HG03139 (cell line): ENCODE measurements at regions not wholly inside any gene's neighbourhood (a gene's known extent, or its start where the extent isn't known, plus 50 kb on each side); places are given as distances from the start of the nearest gene placed in this dataset.

ENCODE experiments used
- ATAC-seq: cut with Tn5 transposase; IDR thresholded peaks from one replicate; pipeline ENCODE4 v1.9.1; 2021; ENCODE audit not compliant: unreplicated experiment

- ATAC-seq: no peak
These were observed 137.6 kb upstream of the MAGI2 start for GRCh38 chr7:79590916-79591623.

DNA sequence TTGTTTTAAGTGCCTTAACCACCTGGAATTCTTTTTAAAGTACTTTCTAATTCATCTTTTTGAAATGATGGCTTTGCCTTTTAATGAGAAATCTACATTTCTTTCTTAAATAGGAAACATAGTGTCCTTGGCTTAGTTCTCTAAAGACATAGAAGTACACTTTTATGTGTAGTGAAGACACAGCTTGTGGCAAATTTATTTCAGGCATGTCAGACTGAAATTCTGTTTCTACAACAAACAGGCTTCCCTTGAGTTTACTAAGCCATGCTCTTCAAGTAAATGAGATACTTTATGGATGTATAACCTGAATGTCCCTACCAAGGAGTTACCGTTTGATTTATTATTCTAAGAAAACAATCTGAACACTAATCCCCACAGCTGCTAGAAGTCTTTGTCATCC, 136.9 kb upstream of the MAGI2 start:
- ATAC-seq: no peak

GRCh38 chr7:79570903-79571302, 117.4 kb upstream of the MAGI2 start:
- ATAC-seq: no peak

- no peak for ATAC-seq
These were observed 110.5 kb upstream of the MAGI2 start for GRCh38 chr7:79563821-79564522.

- ATAC-seq: no peak
These were observed 102.1 kb upstream of the MAGI2 start for GRCh38 chr7:79555571-79555970.

GRCh38 chr7:79553811-79554555, 100.5 kb upstream of the MAGI2 start:
- no peak for ATAC-seq

- no peak for ATAC-seq
These were observed 99.0 kb upstream of the MAGI2 start for GRCh38 chr7:79552463-79552862.

DNA sequence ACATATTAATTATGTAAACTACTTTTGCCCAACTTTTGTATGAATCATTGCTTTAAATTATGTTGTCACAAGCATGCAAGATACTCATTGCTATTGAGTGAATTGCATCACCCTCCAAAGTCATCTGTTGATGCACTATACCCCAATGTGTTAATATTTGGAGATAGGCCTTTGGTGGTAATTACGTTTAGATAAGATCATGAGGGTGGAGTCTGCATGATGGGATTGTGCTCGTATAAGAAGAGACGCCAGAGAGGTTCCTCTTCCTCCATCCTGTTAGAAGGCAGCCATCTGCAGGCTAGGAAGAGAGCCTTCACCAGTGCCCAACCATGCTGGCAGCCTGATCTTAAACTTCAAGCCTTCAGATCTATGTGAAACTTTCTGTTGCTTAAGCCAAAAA, 95.3 kb upstream of the MAGI2 start:
- ATAC-seq: no peak

- ATAC-seq: no peak
These were observed 93.7 kb upstream of the MAGI2 start for GRCh38 chr7:79547132-79547531.

GRCh38 chr7:79540592-79540991, 87.1 kb upstream of the MAGI2 start:
- no peak for ATAC-seq

DNA sequence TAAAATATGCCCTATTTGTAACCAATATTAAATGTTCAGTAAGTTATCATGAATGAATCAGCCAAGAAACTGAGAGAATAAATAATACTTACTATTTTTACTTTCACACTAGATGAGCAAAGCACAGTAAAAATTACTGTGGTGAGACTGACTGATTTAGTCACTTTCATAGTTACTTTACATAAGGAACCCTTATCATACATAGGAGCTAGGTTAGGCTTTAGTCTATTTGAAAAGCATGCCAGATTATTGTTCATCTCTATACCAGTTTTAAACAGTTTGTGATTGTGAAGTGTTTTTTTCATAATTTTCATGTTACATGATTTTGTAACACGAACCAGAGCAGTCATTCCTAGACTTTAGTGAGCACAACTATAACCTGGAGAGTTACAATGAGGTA, 80.7 kb upstream of the MAGI2 start:
- ATAC-seq: no peak

- no peak for ATAC-seq
These were observed 78.6 kb upstream of the MAGI2 start for GRCh38 chr7:79531905-79532664.

- no peak for ATAC-seq
These were observed 77.6 kb upstream of the MAGI2 start for GRCh38 chr7:79531116-79531515.

- no peak for ATAC-seq
These were observed 76.4 kb upstream of the MAGI2 start for GRCh38 chr7:79529881-79530235.

- ATAC-seq: no peak
These were observed 75.9 kb upstream of the MAGI2 start for GRCh38 chr7:79529214-79529880.

DNA sequence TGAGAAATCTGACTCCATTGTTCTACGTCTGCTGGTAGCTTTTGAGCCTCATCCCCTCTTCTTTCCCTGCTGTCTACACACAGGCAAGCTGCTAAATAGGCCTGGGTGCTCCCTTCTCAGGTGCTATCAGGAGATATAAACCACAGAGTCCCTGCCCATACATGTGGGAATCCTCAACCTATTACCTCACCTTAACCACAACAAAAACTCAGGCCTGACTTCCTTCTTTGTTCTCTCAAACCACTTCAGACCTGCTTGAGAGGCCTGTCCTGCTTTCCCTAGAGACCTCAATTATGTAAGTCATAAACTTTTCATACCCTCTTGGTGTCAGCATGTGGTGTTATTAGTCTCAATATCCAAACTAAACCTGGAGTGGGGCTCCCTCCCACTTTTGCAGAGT, 75.0 kb upstream of the MAGI2 start:
- ATAC-seq: no peak

DNA sequence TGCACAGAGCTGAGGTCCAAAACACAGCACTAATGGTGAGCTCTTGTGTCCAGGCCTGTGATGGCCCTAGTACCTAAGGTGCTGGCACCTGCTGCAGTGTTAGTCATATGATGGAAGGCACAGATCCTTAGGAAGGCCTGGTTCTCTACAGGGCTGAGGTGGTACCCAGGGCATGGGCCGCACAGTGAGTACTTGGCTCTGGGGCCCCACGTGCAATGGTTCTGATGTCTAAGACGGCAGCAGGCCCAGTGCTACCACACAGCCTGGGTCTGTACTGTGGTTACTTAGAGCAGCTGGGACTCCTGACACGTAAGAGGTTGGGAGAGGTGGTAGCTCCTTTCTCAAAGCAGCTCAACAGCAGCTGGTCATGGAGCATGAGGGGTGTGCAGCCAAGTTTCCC, 70.6 kb upstream of the MAGI2 start:
- no peak for ATAC-seq

DNA sequence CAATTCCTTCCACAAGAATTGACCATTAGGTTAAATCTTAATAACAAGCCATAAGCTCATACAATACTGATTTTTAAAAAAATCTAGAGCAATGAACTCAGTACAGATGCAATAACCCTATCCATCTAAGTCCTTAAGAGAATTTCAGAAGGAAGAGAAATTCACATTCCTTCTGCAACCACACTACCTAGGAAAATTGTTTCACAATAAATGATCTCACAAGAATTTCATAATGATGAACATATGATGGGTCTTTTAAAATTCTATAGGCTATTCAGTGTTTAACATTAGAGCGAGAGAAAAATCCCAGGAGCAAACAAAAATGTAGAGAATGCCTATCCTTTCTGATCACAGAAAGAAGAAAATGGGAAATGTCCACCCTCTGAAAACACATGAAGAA, 70.0 kb upstream of the MAGI2 start:
- no peak for ATAC-seq

DNA sequence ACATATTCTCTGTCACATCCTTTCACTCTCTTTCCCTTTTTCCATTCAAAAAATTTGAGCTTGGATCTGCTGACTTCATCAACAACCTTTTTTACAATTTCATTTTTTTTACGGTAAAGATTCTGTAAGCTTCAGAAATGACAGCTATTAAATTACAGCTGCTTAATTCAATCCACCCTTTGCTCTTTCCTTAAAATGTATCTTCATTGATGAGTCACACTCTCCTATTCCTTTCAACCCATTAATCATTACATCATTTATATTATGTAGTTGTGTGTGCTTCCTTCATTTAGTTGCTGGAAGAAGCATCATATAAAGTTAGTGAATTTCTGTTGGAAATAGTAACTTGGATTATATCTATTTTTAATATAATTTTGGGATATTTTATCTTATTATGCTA, 67.1 kb upstream of the MAGI2 start:
- no peak for ATAC-seq

- ATAC-seq: no peak
These were observed 61.9 kb upstream of the MAGI2 start for GRCh38 chr7:79515358-79515757.

GRCh38 chr7:79513261-79513660, 59.8 kb upstream of the MAGI2 start:
- no peak for ATAC-seq
